SK-N-MC (cell line): ENCODE measurements at regions not wholly inside any gene's neighbourhood (a gene's known extent, or its start where the extent isn't known, plus 50 kb on each side); places are given as distances from the start of the nearest gene placed in this dataset.

Source experiments
- DNase-seq: peaks from one replicate; pipeline ENCODE4 v3.0.0-alpha.2; 2011; ENCODE audit warnings: low read depth, low spot score
- H3K27ac ChIP-seq: fragments of 200-600 bp; sonication (generic); 2 replicates; pipeline ENCODE4 v1.5.1; 2016; ENCODE audit warnings: mixed run types
- H3K36me3 ChIP-seq: fragments of 200-600 bp; sonication (generic); 2 replicates; pipeline ENCODE4 v1.6.1; 2017; ENCODE audit warnings: antibody characterized with exemption, low read length, mixed read lengths; ENCODE audit not compliant: insufficient read depth
- H3K4me3 ChIP-seq: fragments of 200-600 bp; sonication (generic); 2 replicates; pipeline ENCODE4 v1.5.1; 2016
- H3K9ac ChIP-seq: fragments of 200-600 bp; sonication (generic); 2 replicates; pipeline ENCODE4 v1.8.0; 2017; ENCODE audit warnings: mixed run types, mixed read lengths; ENCODE audit not compliant: insufficient read length
- H3K9me3 ChIP-seq: fragments of 200-600 bp; sonication (generic); 2 replicates; pipeline ENCODE4 v1.6.1; 2017; ENCODE audit warnings: low read depth, mild to moderate bottlenecking, antibody characterized with exemption, low read length, moderate library complexity, mixed read lengths
- EZH2 ChIP-seq: fragments of 200-600 bp; sonication (generic); IDR thresholded peaks from one replicate; pipeline ENCODE4 v1.6.1; 2017; ENCODE audit warnings: antibody characterized with exemption
- FOXP2 ChIP-seq: optimal IDR thresholded peaks from 2 replicates; pipeline ENCODE3; 2011; ENCODE audit warnings: mild to moderate bottlenecking, moderate library complexity; ENCODE audit not compliant: insufficient read depth; ENCODE audit errors: extremely low read length, control extremely low read depth
- POLR2AphosphoS5 ChIP-seq: IDR thresholded peaks from 2 replicates; pipeline ENCODE4 v1.6.1; 2012; ENCODE audit warnings: mild to moderate bottlenecking, low read depth, low read length, borderline replicate concordance

DNA sequence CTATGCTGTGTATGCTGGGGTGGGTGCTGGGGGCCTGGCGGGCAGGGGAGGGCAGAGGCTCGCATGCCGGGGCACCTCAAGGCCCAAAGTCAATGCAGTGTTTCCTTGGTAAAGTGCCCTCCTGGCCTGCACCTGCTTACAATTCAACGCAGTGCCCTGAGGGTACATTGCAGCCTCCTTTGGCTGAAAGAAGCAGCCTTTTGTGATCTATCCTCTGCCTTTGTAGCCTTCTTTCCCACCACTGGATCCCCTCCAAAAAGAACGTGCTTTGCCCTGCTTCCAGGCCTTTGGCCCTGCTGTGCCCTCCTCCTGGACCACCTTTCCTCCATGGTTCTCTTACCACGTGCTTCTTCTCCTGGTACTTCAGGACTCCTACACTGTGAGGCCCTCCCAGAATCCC, 113.6 kb upstream of the PTPN1 start:
- no peak overlapping the region for H3K27ac ChIP-seq
- TF ChIP-seq FOXP2 (no peak), EZH2 (no peak), POLR2AphosphoS5 (no peak)
- no peak for DNase-seq

GRCh38 chr20:50397058-50397457, 113.1 kb upstream of the PTPN1 start:
- TF ChIP-seq EZH2 = no peak
- no peak for TF ChIP-seq POLR2AphosphoS5
- TF ChIP-seq FOXP2 = no peak
- no peak overlapping the region for H3K4me3 ChIP-seq

More for the DNA sequence above, 113.6 kb upstream of the PTPN1 start:
- Histone ChIP-seq H3K9ac (no peak overlapping the region), H3K4me3 (no peak overlapping the region), H3K36me3 (no peaks in the 10 kb centered on the region), H3K9me3 (no peaks in the 10 kb centered on the region)

DNA sequence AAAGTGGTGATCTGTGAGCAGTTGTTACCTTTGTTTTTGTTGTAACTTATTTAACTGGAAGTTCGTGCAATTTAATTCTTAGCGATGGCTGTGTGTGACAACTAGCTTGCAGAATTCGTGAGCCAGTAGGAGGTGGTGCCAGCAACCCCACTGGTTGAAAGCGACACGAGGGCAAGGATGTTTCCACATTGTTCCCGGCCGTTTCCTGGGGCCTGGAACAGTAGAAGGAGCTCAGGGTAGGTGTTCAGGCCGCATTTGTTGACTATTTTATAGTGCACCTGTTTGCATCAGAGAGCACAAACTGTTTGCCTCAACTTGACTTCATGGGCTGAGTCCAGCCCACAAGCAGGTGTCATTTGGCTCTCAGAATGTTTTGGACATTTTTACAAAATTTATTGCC, 112.1 kb upstream of the PTPN1 start:
- Histone ChIP-seq H3K36me3 (no peaks in the 10 kb centered on the region), H3K9me3 (no peaks in the 10 kb centered on the region), H3K27ac (no peak overlapping the region), H3K9ac (no peak overlapping the region), H3K4me3 (no peak overlapping the region)
- DNase-seq = no peak
- TF ChIP-seq EZH2 (no peak), FOXP2 (no peak)

More at GRCh38 chr20:50397058-50397457, 113.1 kb upstream of the PTPN1 start:
- Histone ChIP-seq H3K9me3 (no peaks in the 10 kb centered on the region), H3K36me3 (no peaks in the 10 kb centered on the region), H3K9ac (no peak overlapping the region), H3K27ac (no peak overlapping the region)
- DNase-seq = no peak

DNA sequence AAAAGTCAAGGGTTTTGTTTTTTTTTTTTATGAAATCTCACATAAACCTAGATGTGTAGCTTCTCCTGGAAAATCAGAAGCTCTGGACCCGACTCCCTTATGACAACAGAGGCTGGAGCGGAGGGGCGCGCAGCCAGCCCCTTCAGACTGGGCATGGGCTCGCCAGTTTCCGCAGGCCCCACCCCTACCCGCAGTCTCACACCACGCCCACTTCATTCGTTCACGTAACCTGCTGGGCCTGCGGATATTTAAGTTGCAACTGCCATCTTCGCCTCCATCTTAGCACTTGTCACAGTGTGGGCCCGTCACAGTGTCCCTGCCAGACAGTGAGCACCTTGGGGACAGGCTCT, 111.7 kb upstream of the PTPN1 start:
- Histone ChIP-seq H3K9me3 (no peaks in the 10 kb centered on the region), H3K27ac (no peak overlapping the region), H3K9ac (no peak overlapping the region), H3K36me3 (no peaks in the 10 kb centered on the region), H3K4me3 (no peak overlapping the region)
- TF ChIP-seq POLR2AphosphoS5 = no peak
- no peak for TF ChIP-seq FOXP2
- TF ChIP-seq EZH2 = no peak
- DNase-seq = no peak

DNA sequence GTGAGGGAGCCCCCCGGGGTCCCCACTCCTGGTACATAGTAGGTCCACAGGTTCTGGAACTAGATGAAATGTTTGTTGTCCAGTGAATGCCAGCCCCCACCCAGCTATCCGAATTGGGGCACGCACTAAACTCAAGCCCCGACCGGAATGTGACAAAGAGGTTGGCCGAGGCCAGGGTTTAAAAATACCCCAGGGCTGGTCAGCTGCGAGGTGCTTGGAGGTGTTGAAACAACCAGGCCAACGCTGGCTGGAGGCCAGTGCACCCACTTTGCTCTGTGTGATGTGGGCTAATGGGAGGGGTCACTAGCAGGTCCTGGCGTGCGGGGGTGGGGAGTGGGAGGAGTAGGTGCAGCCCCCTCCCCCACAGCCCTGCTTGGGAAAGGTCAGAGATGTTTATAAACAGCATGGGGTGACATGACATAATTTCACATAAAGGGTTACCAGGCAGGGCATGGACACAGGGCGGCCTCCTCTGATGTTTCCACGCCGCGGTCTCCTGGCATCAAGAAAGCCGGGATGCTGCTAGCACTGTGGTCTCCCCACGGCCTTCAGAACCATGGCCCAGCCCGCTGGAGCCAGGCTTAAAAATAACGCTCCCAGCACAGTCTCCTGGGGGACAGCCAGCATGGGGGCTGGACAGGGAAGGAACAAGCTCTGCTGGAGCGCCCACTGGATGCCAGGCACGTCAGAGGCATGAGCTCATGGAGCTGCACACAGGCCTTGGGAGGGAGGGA, 111.2 kb upstream of the PTPN1 start:
- no peak overlapping the region for H3K27ac ChIP-seq
- no peak overlapping the region for H3K4me3 ChIP-seq
- no peak overlapping the region for H3K9ac ChIP-seq
- no peak for DNase-seq
- TF ChIP-seq POLR2AphosphoS5 = no peak
- H3K9me3 ChIP-seq = no peaks in the 10 kb centered on the region
- no peaks in the 10 kb centered on the region for H3K36me3 ChIP-seq

DNA sequence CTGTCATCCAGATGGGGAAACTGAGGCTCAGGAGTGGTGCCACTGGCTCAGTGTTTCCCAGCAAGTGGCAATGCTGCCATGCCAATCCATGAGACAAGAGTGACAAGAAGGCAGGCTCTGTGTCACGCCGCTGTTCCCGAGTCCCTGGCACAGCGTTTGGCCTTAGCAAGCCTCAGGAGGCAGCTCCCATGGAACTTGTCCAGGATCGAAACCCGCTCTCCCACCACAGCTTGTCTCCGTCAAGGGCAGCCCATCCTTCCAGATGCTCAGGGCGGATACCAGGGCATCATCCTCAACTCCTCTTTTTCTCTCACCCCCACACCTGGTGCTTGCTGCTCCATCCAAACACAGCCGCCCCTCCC, 110.6 kb upstream of the PTPN1 start:
- H3K9ac ChIP-seq = no peak overlapping the region
- H3K27ac ChIP-seq = no peak overlapping the region
- no peaks in the 10 kb centered on the region for H3K9me3 ChIP-seq
- H3K4me3 ChIP-seq = no peak overlapping the region
- H3K36me3 ChIP-seq = no peaks in the 10 kb centered on the region
- no peak for DNase-seq
- TF ChIP-seq POLR2AphosphoS5 (no peak), EZH2 (no peak), FOXP2 (no peak)

DNA sequence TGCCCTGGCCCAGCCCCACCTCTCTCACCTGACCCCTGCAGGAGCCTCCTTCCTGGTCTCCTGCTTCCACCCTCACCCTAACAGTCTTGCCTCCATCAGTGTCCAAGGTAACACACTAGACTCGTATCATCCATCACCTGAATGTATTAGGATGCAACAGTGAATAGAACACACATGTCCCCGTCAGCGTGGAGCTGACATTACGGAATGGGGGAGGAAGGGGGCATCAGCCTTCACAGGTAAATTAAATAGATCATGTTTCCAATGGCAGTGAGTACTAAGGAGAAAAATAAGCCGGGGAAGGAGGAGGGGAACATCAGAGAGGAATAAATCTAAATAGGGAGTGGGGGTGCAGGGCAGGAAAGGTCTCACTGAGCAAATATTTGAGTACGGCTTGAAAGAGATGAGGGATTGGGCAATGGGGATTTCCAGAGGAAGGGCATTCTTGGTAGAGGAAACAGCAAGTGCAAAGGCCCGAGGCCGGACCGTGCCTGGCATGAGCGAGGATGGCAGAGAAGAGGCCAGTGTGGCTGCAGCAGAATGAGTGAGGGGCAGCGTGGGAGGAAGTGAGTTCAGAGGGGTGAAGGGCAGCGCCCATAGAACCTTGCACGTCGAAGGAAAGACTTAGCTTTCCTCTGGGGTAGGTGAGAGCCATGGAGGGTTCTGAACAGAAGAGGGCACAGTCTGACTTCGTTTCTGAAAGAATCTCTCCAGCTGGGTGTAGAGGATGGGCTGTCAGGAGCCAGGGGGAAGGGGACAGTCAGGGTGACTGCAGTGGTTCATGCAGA, 110.1 kb upstream of the PTPN1 start:
- Histone ChIP-seq H3K36me3 (no peaks in the 10 kb centered on the region), H3K4me3 (no peak overlapping the region), H3K9me3 (no peaks in the 10 kb centered on the region), H3K27ac (no peak overlapping the region), H3K9ac (no peak overlapping the region)
- no peak for DNase-seq
- TF ChIP-seq POLR2AphosphoS5 = no peak
- TF ChIP-seq FOXP2 = no peak
- TF ChIP-seq EZH2 = no peak

DNA sequence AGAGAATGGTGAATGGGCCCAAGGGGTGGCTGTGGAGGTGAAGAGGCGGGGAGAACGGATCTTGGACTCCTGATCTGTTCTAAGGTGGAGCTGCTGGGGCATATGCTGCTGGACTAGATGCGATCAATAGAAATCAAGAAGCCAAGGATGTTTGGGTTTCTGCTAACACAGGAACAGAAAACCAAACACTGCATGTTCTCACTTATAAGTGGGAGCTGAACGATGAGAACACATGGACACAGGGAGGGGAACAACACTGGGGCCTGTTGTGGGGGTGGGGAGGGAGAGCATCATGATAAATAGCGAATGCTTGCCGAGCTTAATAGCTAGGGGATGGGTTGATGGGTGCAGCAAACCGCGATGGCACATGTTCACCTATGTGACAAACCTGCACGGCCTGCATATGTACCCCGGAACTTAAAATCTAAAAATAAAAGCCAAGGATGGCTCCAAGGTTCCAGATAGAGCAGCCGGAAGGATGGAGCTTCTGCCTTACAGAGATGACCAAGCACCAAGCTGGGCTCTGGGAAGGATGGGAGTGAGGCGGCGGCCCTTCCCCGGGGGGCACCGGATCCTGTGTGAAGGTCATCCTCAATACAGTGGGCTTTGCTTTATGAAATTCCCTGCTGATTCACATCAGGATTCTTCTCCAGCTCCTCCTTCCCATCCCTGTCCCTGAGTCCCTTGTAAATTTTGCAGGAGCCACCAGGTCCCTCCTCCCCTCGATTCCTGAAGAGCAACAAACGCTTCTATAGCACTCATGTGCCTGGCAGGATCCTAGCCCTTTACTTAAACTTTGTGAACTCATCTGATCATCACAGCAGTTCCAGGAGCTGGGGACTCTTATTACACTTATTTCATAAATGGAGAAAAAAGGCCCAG, 109.2 kb upstream of the PTPN1 start:
- Histone ChIP-seq H3K9ac (no peak overlapping the region), H3K9me3 (no peaks in the 10 kb centered on the region), H3K4me3 (no peak overlapping the region), H3K36me3 (no peaks in the 10 kb centered on the region), H3K27ac (no peak overlapping the region)
- no peak for DNase-seq
- TF ChIP-seq EZH2 (no peak), POLR2AphosphoS5 (no peak), FOXP2 (no peak)
